Stimulated activated CD4-positive, alpha-beta T cell treated with anti-CD3 and anti-CD28 coated beads, TNF-alpha, amount 100 ng/mL, for 4 hours (primary cell): ENCODE measurements at regions not wholly inside any gene's neighbourhood (a gene's known extent, or its start where the extent isn't known, plus 50 kb on each side); places are given as distances from the start of the nearest gene placed in this dataset.

Experiments
- DNase-seq, 3 experiments: peaks; one replicate each; pipeline ENCODE4 v3.0.0-alpha.2; 2020; ENCODE audit warnings: low read depth in 3 of 3

- no peak for DNase-seq
Observed at GRCh38 chr2:128979182-128979581, 660.5 kb upstream of the HS6ST1 start.

GRCh38 chr2:128980475-128980874 is 661.8 kb upstream of the HS6ST1 start:
- no peak for DNase-seq

GRCh38 chr2:128981353-128981752 is 662.7 kb upstream of the HS6ST1 start:
- no peak for DNase-seq

GRCh38 chr2:128982001-128982400 is 663.3 kb upstream of the HS6ST1 start:
- DNase-seq: no peak

- DNase-seq: no peak
Observed at GRCh38 chr2:128982670-128983069, 664.0 kb upstream of the HS6ST1 start.

GRCh38 chr2:128983094-128983493 is 664.4 kb upstream of the HS6ST1 start:
- DNase-seq: no peak

- DNase-seq: no peak
Observed at GRCh38 chr2:128984081-128984480, 665.4 kb upstream of the HS6ST1 start.

- DNase-seq: no peak
Observed at GRCh38 chr2:128984855-128985254, 666.2 kb upstream of the HS6ST1 start.

GRCh38 chr2:128986026-128986715 is 667.5 kb upstream of the HS6ST1 start:
- DNase-seq: no peak

GRCh38 chr2:128986867-128987268 is 668.2 kb upstream of the HS6ST1 start:
- no peak for DNase-seq

- DNase-seq: no peak
Observed at GRCh38 chr2:128988326-128988725, 669.7 kb upstream of the HS6ST1 start.

- DNase-seq: no peak
Observed at GRCh38 chr2:128988967-128989366, 670.3 kb upstream of the HS6ST1 start.

- DNase-seq: no peak
Observed at GRCh38 chr2:128995086-128995485, 676.4 kb upstream of the HS6ST1 start.

GRCh38 chr2:128996078-128996477 is 677.4 kb upstream of the HS6ST1 start:
- no peak for DNase-seq

- DNase-seq: no peak
Observed at GRCh38 chr2:128997166-128997866, 678.6 kb upstream of the HS6ST1 start.

- DNase-seq: no peak
Observed at GRCh38 chr2:129001926-129002325, 683.3 kb upstream of the HS6ST1 start.

GRCh38 chr2:129002751-129003150 is 684.1 kb upstream of the HS6ST1 start:
- DNase-seq: no peak

- DNase-seq: no peak
Observed at GRCh38 chr2:129004485-129004884, 685.8 kb upstream of the HS6ST1 start.

- DNase-seq: no peak
Observed at GRCh38 chr2:129004940-129005490, 686.3 kb upstream of the HS6ST1 start.

GRCh38 chr2:129006135-129006886 is 687.6 kb upstream of the HS6ST1 start:
- DNase-seq: no peak

GRCh38 chr2:129006901-129007300 is 688.2 kb upstream of the HS6ST1 start:
- DNase-seq: no peak

- DNase-seq: no peak
Observed at GRCh38 chr2:129008055-129008880, 689.6 kb upstream of the HS6ST1 start.
